Astrocyte (in vitro differentiated cells and primary cell): ENCODE measurements at regions not wholly inside any gene's neighbourhood (a gene's known extent, or its start where the extent isn't known, plus 50 kb on each side); places are given as distances from the start of the nearest gene placed in this dataset.

Experiments
- DNase-seq: peaks from one replicate; pipeline ENCODE4 v3.0.0-alpha.2; 2010; ENCODE audit warnings: low read depth
- FAIRE-seq: peaks from 2 replicates; lab custom pipeline; 2011; peaks lifted over from hg19 to GRCh38; lab: Jason Lieb, UNC
- H2AFZ ChIP-seq: 2 replicates; pipeline ENCODE4 v1.6.0; 2012; ENCODE audit warnings: low read depth, low read length, inconsistent platforms
- H3K27ac ChIP-seq: 2 replicates; pipeline ENCODE4 v1.5.1; 2011; ENCODE audit warnings: low read depth, low read length, inconsistent platforms
- H3K27me3 ChIP-seq: 2 replicates; pipeline ENCODE4 v1.6.0; 2011; ENCODE audit warnings: low read length, inconsistent platforms; ENCODE audit not compliant: insufficient read depth
- H3K36me3 ChIP-seq: 2 replicates; pipeline ENCODE4 v1.5.1; 2011; ENCODE audit warnings: low read length, inconsistent platforms; ENCODE audit not compliant: insufficient read depth
- H3K4me1 ChIP-seq: 2 replicates; pipeline ENCODE4 v1.5.1; 2011; ENCODE audit warnings: low read length, inconsistent platforms; ENCODE audit not compliant: insufficient read depth
- H3K4me2 ChIP-seq: 2 replicates; pipeline ENCODE4 v1.6.0; 2012; ENCODE audit warnings: low read length, inconsistent platforms
- H3K4me3 ChIP-seq: 2 replicates; pipeline ENCODE4 v1.5.1; 2011; ENCODE audit warnings: low read depth, mild to moderate bottlenecking, low read length, inconsistent platforms; ENCODE audit not compliant: insufficient read depth
- H3K79me2 ChIP-seq: 2 replicates; pipeline ENCODE4 v1.6.0; 2012; ENCODE audit warnings: mild to moderate bottlenecking, low read length, inconsistent platforms; ENCODE audit not compliant: insufficient read depth
- H3K9ac ChIP-seq: 2 replicates; pipeline ENCODE4 v1.6.0; 2012; ENCODE audit warnings: mild to moderate bottlenecking, low read length, inconsistent platforms
- H3K9me3 ChIP-seq: 2 replicates; pipeline ENCODE4 v1.5.1; 2012; ENCODE audit warnings: low read depth, mild to moderate bottlenecking, low read length, inconsistent platforms; ENCODE audit not compliant: insufficient read depth
- H4K20me1 ChIP-seq: 2 replicates; pipeline ENCODE4 v1.6.0; 2012; ENCODE audit warnings: low read length, inconsistent platforms; ENCODE audit not compliant: insufficient read depth
- H3K27ac Mint-ChIP-seq: one replicate; pipeline ENCODE4 v1.8.0; 2021; ENCODE audit warnings: mild to moderate bottlenecking, mixed read lengths; ENCODE audit not compliant: unreplicated experiment
- H3K27me3 Mint-ChIP-seq: one replicate; pipeline ENCODE4 v1.8.0; 2021; ENCODE audit warnings: low read depth, mixed read lengths; ENCODE audit not compliant: unreplicated experiment
- H3K36me3 Mint-ChIP-seq: one replicate; pipeline ENCODE4 v1.8.0; 2021; ENCODE audit warnings: low read depth, mixed read lengths; ENCODE audit not compliant: unreplicated experiment
- H3K4me1 Mint-ChIP-seq: one replicate; pipeline ENCODE4 v1.8.0; 2021; ENCODE audit warnings: low read depth, mixed read lengths; ENCODE audit not compliant: unreplicated experiment
- H3K4me3 Mint-ChIP-seq: one replicate; pipeline ENCODE4 v1.8.0; 2021; ENCODE audit warnings: mild to moderate bottlenecking, moderate library complexity, mixed read lengths; ENCODE audit not compliant: unreplicated experiment
- H3K9me3 Mint-ChIP-seq: one replicate; pipeline ENCODE4 v1.8.0; 2021; ENCODE audit warnings: mild to moderate bottlenecking, mixed read lengths; ENCODE audit not compliant: unreplicated experiment
- EZH2 ChIP-seq: IDR thresholded peaks from 2 replicates; pipeline ENCODE4 v1.6.1; 2012; ENCODE audit warnings: mild to moderate bottlenecking, low read length, inconsistent platforms; ENCODE audit not compliant: insufficient read depth
- TF ChIP-seq, protein P1 (sequence below): IDR thresholded peaks from 2 replicates; pipeline ENCODE4 v1.5.1; 2011; ENCODE audit warnings: low read depth, mild to moderate bottlenecking, inconsistent platforms, low read length, moderate library complexity; ENCODE audit not compliant: insufficient read depth

DNA sequence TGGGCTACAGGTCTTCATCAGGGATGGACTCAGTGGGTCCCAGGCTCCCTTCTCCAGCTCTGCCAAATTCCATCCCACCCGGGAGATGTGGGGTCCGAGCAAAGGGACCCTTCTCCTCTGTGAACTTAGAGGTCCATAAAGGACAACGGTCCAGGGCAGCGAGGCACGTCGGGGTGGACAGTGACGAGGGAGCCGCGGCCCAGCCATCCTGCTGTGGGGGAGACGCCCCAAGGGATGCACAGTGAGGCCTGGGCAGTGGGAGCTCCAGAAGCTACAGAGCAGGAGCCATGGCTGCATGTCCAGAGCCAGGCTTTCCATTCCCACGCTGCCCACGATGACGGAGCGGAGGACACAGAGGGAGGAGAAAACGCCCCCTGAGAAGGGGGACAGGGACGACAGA is 107.5 kb upstream of the PPP1R26 start:
- no peaks in the 10 kb centered on the region for H3K36me3 Mint-ChIP-seq
- H3K4me1 Mint-ChIP-seq = peaks cover 2% of the 10 kb centered on the region
- no peaks in the 10 kb centered on the region for H3K36me3 ChIP-seq
- no peak overlapping the region for H3K27ac Mint-ChIP-seq
- H3K9me3 Mint-ChIP-seq = no peaks in the 10 kb centered on the region
- no peak overlapping the region for H3K27ac ChIP-seq
- no peak for DNase-seq
- H3K27me3 Mint-ChIP-seq = peaks cover 31% of the 10 kb centered on the region
- TF ChIP-seq, protein P1, sequence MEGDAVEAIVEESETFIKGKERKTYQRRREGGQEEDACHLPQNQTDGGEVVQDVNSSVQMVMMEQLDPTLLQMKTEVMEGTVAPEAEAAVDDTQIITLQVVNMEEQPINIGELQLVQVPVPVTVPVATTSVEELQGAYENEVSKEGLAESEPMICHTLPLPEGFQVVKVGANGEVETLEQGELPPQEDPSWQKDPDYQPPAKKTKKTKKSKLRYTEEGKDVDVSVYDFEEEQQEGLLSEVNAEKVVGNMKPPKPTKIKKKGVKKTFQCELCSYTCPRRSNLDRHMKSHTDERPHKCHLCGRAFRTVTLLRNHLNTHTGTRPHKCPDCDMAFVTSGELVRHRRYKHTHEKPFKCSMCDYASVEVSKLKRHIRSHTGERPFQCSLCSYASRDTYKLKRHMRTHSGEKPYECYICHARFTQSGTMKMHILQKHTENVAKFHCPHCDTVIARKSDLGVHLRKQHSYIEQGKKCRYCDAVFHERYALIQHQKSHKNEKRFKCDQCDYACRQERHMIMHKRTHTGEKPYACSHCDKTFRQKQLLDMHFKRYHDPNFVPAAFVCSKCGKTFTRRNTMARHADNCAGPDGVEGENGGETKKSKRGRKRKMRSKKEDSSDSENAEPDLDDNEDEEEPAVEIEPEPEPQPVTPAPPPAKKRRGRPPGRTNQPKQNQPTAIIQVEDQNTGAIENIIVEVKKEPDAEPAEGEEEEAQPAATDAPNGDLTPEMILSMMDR = no peak
- no peak for TF ChIP-seq EZH2
- no peaks in the 10 kb centered on the region for H3K4me1 ChIP-seq
- H3K9me3 ChIP-seq = no peaks in the 10 kb centered on the region
- no peak overlapping the region for H3K9ac ChIP-seq
- H3K4me3 ChIP-seq = no peak overlapping the region
- no peaks in the 10 kb centered on the region for H4K20me1 ChIP-seq
- no peak overlapping the region for H3K4me2 ChIP-seq
- H2AFZ ChIP-seq = no peak overlapping the region
- no peak for FAIRE-seq
- no peaks in the 10 kb centered on the region for H3K79me2 ChIP-seq
- H3K4me3 Mint-ChIP-seq = no peak overlapping the region
- H3K27me3 ChIP-seq = no peaks in the 10 kb centered on the region

DNA sequence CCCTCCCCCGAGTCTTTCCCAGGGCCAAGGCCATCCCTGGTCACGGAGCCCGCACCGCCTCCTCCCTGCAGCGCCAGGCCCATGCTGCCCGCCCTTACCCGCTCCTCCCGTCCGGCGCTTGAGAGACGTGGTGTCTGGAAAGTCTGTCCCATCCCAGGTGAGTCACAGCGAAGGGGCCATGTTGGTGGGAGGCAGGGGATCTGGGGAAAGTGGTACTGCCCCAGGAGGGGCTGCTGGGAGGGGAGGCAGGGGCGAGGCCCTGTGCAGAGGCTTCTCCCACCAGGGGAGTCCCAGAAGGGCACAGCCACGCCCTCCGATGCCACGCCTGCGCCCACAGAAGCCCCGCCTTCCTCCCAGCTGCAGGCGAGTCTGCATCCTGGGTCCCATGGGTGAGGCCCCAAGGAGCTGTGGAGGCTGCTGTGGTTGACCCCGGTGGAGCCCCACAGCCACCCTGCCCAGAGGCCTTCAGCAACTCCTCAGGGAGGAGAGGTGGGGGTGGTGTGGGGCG is 107.0 kb upstream of the PPP1R26 start:
- Histone ChIP-seq H3K4me3 (no peak overlapping the region), H2AFZ (no peak overlapping the region), H3K4me2 (no peak overlapping the region), H3K36me3 (no peaks in the 10 kb centered on the region), H3K9ac (no peak overlapping the region), H4K20me1 (no peaks in the 10 kb centered on the region), H3K4me1 (no peaks in the 10 kb centered on the region), H3K9me3 (no peaks in the 10 kb centered on the region), H3K27ac (no peak overlapping the region), H3K79me2 (no peaks in the 10 kb centered on the region), H3K27me3 (no peaks in the 10 kb centered on the region)
- DNase-seq = no peak
- no peak for FAIRE-seq
- H3K27me3 Mint-ChIP-seq = peaks cover 29% of the 10 kb centered on the region
- no peak overlapping the region for H3K4me3 Mint-ChIP-seq
- no peak overlapping the region for H3K27ac Mint-ChIP-seq
- H3K9me3 Mint-ChIP-seq = no peaks in the 10 kb centered on the region
- no peaks in the 10 kb centered on the region for H3K36me3 Mint-ChIP-seq
- H3K4me1 Mint-ChIP-seq = peaks cover 2% of the 10 kb centered on the region
- TF ChIP-seq EZH2 = no peak
- TF ChIP-seq, protein P1 = no peak

DNA sequence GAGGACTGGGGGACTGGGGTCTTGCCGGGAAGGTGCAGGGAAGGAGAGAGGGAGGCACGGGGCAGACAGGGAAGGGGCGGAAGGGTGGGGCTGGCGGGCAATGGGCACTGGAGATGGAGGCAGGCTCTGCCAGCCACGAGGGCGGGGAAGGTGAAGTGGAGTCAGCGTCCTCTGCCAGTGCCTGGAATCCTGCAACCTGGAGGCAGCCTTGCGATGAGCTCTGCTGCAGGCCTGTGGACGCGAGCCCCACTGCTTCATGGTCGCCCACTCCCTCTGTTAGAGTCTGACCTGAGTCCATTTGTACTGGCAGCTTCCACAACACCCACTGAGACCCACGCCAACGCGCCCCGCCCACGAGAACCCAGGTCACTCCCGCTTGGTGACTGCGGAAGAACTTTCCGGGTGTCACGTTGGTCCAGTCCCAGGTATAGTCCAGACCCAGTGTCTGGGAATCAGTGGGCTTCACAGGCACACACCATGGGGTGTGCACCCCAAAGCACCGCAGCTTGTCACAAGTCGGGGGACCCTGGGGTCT is 106.4 kb upstream of the PPP1R26 start:
- H3K4me1 ChIP-seq = no peaks in the 10 kb centered on the region
- peaks cover under 1% of the 10 kb centered on the region for H3K9me3 ChIP-seq
- Mint-ChIP-seq H3K27ac (no peak overlapping the region), H3K4me1 (peaks cover 2% of the 10 kb centered on the region), H3K36me3 (no peaks in the 10 kb centered on the region), H3K4me3 (no peak overlapping the region), H3K27me3 (peaks cover 29% of the 10 kb centered on the region), H3K9me3 (no peaks in the 10 kb centered on the region)
- no peaks in the 10 kb centered on the region for H3K79me2 ChIP-seq
- FAIRE-seq (no peak), DNase-seq (no peak)
- H3K4me3 ChIP-seq = no peak overlapping the region
- no peaks in the 10 kb centered on the region for H3K36me3 ChIP-seq
- H2AFZ ChIP-seq = no peak overlapping the region
- no peak for TF ChIP-seq EZH2
- TF ChIP-seq, protein P1 = no peak
- no peaks in the 10 kb centered on the region for H4K20me1 ChIP-seq
- H3K27ac ChIP-seq = no peak overlapping the region
- no peak overlapping the region for H3K9ac ChIP-seq
- no peaks in the 10 kb centered on the region for H3K27me3 ChIP-seq
- H3K4me2 ChIP-seq = no peak overlapping the region
